Endothelial cell of umbilical vein (primary cell): ENCODE measurements at regions not wholly inside any gene's neighbourhood (a gene's known extent, or its start where the extent isn't known, plus 50 kb on each side); places are given as distances from the start of the nearest gene placed in this dataset.

Source experiments
- BruUV-seq: library from RNA; stranded (reverse); fragments of 400-500 nt; replicated peaks from 2 replicates; lab custom pipeline; 2021; lab: Mats Ljungman, UMichigan
- CTCF ChIA-PET: fragments of 300-600, 350-600 bp; sonication (Branson Sonifier 250); formaldehyde crosslinking; loops from one replicate; lab custom pipeline; 2021; ENCODE audit warnings: antibody characterized with exemption, inconsistent platforms; lab: Charles Lee
- POLR2A ChIA-PET: fragments of 300-600, 350-600 bp; sonication (Branson Sonifier 250); formaldehyde crosslinking; loops from one replicate; lab custom pipeline; 2021; ENCODE audit warnings: antibody characterized with exemption, inconsistent platforms; lab: Charles Lee
- DNase-seq: peaks from one replicate; pipeline ENCODE4 v3.0.0-alpha.2; 2011; ENCODE audit warnings: low read depth, low spot score
- FAIRE-seq: peaks from 2 replicates; lab custom pipeline; 2011; peaks lifted over from hg19 to GRCh38; lab: Jason Lieb, UNC
- H2AFZ ChIP-seq: 2 replicates; pipeline ENCODE4 v1.6.0; 2012; ENCODE audit warnings: low read depth, low read length, control low read depth, inconsistent platforms
- H3K27ac ChIP-seq: 2 replicates; pipeline ENCODE4 v1.5.1; 2011; ENCODE audit warnings: low read depth, mild to moderate bottlenecking, control low read depth, low read length, moderate library complexity; ENCODE audit not compliant: insufficient read depth
- H3K27me3 ChIP-seq, 2 experiments: 2 replicates each; pipeline versions ENCODE4 v1.6.0 to v1.6.1; 2011; ENCODE audit warnings: low read length in 2 of 2, mixed read lengths in 1 of 2; ENCODE audit not compliant: control insufficient read depth in 2 of 2, insufficient read depth in 2 of 2
- H3K36me3 ChIP-seq, 2 experiments: 2 replicates in 1 of 2; 3 replicates in 1 of 2; pipeline ENCODE4 v1.5.1; 2011; ENCODE audit warnings: low read length in 2 of 2, mild to moderate bottlenecking in 1 of 2, moderate library complexity in 1 of 2; ENCODE audit not compliant: control insufficient read depth in 2 of 2, insufficient read depth in 2 of 2; ENCODE audit errors: extremely low read depth in 1 of 2
- H3K4me1 ChIP-seq: 3 replicates; pipeline ENCODE4 v1.5.1; 2011; ENCODE audit warnings: mild to moderate bottlenecking, low read length; ENCODE audit not compliant: control insufficient read depth, insufficient read depth; ENCODE audit errors: extremely low read depth
- H3K4me2 ChIP-seq: 2 replicates; pipeline ENCODE4 v1.6.1; 2011; ENCODE audit warnings: low read length, control low read depth, mixed read lengths; ENCODE audit not compliant: insufficient read depth
- H3K4me3 ChIP-seq, 3 experiments: fragments of 200-600 bp in 1 of 3; sonication (generic), shearing (Covaris generic) in 1 of 3; replicated peaks in 1 of 3; 2 replicates each; pipeline ENCODE4 v1.5.1; 2011 to 2016; ENCODE audit warnings: control low read depth in 3 of 3, low read length in 3 of 3, mild to moderate bottlenecking in 2 of 3, inconsistent platforms in 1 of 3, low read depth in 1 of 3, moderate library complexity in 1 of 3; ENCODE audit not compliant: insufficient read depth in 1 of 3
- H3K79me2 ChIP-seq: 2 replicates; pipeline ENCODE4 v1.6.0; 2012; ENCODE audit warnings: low read length, inconsistent platforms; ENCODE audit not compliant: control insufficient read depth, insufficient read depth
- H3K9ac ChIP-seq: replicated peaks from 2 replicates; pipeline ENCODE3; 2011; ENCODE audit warnings: low read length, control low read depth; ENCODE audit not compliant: insufficient read depth; ENCODE audit errors: extremely low read depth
- H3K9me1 ChIP-seq: replicated peaks from 3 replicates; pipeline ENCODE4 v1.6.0; 2011; ENCODE audit warnings: mild to moderate bottlenecking, low read length; ENCODE audit not compliant: control insufficient read depth, insufficient read depth; ENCODE audit errors: extremely low read depth
- H3K9me3 ChIP-seq: replicated peaks from 2 replicates; pipeline ENCODE4 v1.5.1; 2012; ENCODE audit warnings: low read length, inconsistent platforms; ENCODE audit not compliant: control insufficient read depth, insufficient read depth
- H4K20me1 ChIP-seq: replicated peaks from 2 replicates; pipeline ENCODE3; 2011; ENCODE audit warnings: mild to moderate bottlenecking, low read length; ENCODE audit not compliant: control insufficient read depth, insufficient read depth; ENCODE audit errors: extremely low read depth
- EZH2 ChIP-seq: IDR thresholded peaks from 2 replicates; pipeline ENCODE4 v1.6.1; 2012; ENCODE audit warnings: borderline replicate concordance, low read depth, mild to moderate bottlenecking, moderate library complexity, low read length, inconsistent platforms; ENCODE audit not compliant: severe bottlenecking
- FOS ChIP-seq: IDR thresholded peaks from 2 replicates; pipeline ENCODE4 v1.6.1; 2011; ENCODE audit warnings: mild to moderate bottlenecking, low read length, moderate library complexity, borderline replicate concordance; ENCODE audit not compliant: insufficient read depth
- GATA2 ChIP-seq: IDR thresholded peaks from 2 replicates; pipeline ENCODE4 v1.7.0; 2011; ENCODE audit warnings: low read depth, mild to moderate bottlenecking, moderate library complexity, mixed read lengths, low read length; ENCODE audit not compliant: insufficient read length, insufficient read depth
- JUN ChIP-seq: IDR thresholded peaks from 2 replicates; pipeline ENCODE4 v1.6.1; 2011; ENCODE audit warnings: borderline replicate concordance, low read depth; ENCODE audit not compliant: insufficient read length, insufficient read depth
- MYC ChIP-seq: IDR thresholded peaks from one replicate; pipeline ENCODE4 v1.6.1; 2011; ENCODE audit warnings: mild to moderate bottlenecking, low read depth, low read length
- POLR2A ChIP-seq: IDR thresholded peaks from 2 replicates; pipeline ENCODE4 v1.6.1; 2012; ENCODE audit warnings: low read depth, mild to moderate bottlenecking, control low read depth, low read length
- POLR2AphosphoS5 ChIP-seq: IDR thresholded peaks from 2 replicates; pipeline ENCODE4 v1.6.1; 2012; ENCODE audit warnings: low read depth, mild to moderate bottlenecking, control low read depth, low read length, moderate library complexity; ENCODE audit not compliant: insufficient read depth
- dilution Hi-C: fragments of 300-500 bp; cut with MboI; formaldehyde crosslinking; loops from one replicate; pipeline ENCODE4 v1.15.0; 2019; ENCODE audit warnings: low sequenced_read_pairs; ENCODE audit not compliant: extremely low pct_ligation_motif_present
- intact Hi-C: fragments of 100-400 bp; cut with micrococcal nuclease; formaldehyde crosslinking; loops from one replicate; pipeline ENCODE4 v1.10.0; 2022
- TF ChIP-seq, protein P1 (sequence below): IDR thresholded peaks from 2 replicates; pipeline ENCODE4 v1.6.1; 2011; ENCODE audit not compliant: insufficient read depth, insufficient read length
- TF ChIP-seq, protein P2 (sequence below), 2 donors: IDR thresholded peaks; 1 replicate in 1 of 2; 2 replicates in 1 of 2; pipeline ENCODE4 v1.5.1; 2011; ENCODE audit warnings: low read length in 2 of 2, mild to moderate bottlenecking in 2 of 2, moderate library complexity in 2 of 2, control low read depth in 1 of 2, inconsistent platforms in 1 of 2, low read depth in 1 of 2; ENCODE audit not compliant: insufficient read depth in 1 of 2; ENCODE audit errors: extremely low read depth in 1 of 2

DNA sequence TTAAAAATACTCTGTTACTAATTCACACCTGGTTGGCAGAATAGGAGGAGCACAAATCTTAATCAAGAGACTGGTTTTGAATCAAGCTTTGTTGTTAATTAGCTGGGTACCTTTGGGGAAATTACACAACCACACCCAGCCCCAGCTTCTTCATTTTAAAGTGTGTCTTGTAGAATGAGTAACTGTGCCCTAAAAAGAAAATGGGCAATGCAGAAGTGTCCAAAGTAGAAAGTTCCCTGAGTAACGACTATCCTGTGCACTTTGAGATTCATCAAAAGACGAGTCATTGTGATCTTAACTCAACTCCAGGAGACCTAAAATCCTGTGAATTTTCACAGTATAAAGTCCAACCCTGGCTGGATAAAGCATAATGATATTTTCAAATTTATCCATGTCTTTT lies 792.3 kb upstream of the HS3ST1 start:
- no peak overlapping the region for H3K4me2 ChIP-seq
- H4K20me1 ChIP-seq: no peaks in the 10 kb centered on the region
- no peaks in the 10 kb centered on the region for H3K4me1 ChIP-seq
- ChIA-PET CTCF (no interaction called here), POLR2A (no interaction called here)
- FAIRE-seq (no peak), DNase-seq (no peak)
- intact Hi-C loops (no loop called here), dilution Hi-C loops (no loop called here)
- no peaks in the 10 kb centered on the region for H3K9me3 ChIP-seq
- H3K4me3 ChIP-seq: no peak overlapping the region
- no peaks in the 10 kb centered on the region for H3K9me1 ChIP-seq
- no peaks in the 10 kb centered on the region for H3K79me2 ChIP-seq
- no peak overlapping the region for H3K27ac ChIP-seq
- BruUV-seq: no TSS peak
- TF ChIP-seq, protein P1, sequence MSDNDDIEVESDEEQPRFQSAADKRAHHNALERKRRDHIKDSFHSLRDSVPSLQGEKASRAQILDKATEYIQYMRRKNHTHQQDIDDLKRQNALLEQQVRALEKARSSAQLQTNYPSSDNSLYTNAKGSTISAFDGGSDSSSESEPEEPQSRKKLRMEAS: no peak
- no peak for TF ChIP-seq FOS
- no peak for TF ChIP-seq JUN
- TF ChIP-seq GATA2: no peak
- no peak for TF ChIP-seq MYC
- TF ChIP-seq POLR2AphosphoS5: no peak
- no peak for TF ChIP-seq POLR2A
- no peak for TF ChIP-seq EZH2
- TF ChIP-seq, protein P2, sequence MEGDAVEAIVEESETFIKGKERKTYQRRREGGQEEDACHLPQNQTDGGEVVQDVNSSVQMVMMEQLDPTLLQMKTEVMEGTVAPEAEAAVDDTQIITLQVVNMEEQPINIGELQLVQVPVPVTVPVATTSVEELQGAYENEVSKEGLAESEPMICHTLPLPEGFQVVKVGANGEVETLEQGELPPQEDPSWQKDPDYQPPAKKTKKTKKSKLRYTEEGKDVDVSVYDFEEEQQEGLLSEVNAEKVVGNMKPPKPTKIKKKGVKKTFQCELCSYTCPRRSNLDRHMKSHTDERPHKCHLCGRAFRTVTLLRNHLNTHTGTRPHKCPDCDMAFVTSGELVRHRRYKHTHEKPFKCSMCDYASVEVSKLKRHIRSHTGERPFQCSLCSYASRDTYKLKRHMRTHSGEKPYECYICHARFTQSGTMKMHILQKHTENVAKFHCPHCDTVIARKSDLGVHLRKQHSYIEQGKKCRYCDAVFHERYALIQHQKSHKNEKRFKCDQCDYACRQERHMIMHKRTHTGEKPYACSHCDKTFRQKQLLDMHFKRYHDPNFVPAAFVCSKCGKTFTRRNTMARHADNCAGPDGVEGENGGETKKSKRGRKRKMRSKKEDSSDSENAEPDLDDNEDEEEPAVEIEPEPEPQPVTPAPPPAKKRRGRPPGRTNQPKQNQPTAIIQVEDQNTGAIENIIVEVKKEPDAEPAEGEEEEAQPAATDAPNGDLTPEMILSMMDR (IDR thresholded peaks at IDR 0.05; ENCODE audit: extremely low read depth in 1 of 2, insufficient read depth in 1 of 2, low read depth in 1 of 2, low read length in 2 of 2): no peak
- H3K27me3 ChIP-seq: no peaks in the 10 kb centered on the region
- H3K9ac ChIP-seq: no peak overlapping the region
- no peaks in the 10 kb centered on the region for H3K36me3 ChIP-seq
- H2AFZ ChIP-seq: no peak overlapping the region
